ENCODE measurements at regions not wholly inside any gene's neighbourhood (a gene's known extent, or its start where the extent isn't known, plus 50 kb on each side); places are given as distances from the start of the nearest gene placed in this dataset.

- TF ChIP-seq, protein P1, sequence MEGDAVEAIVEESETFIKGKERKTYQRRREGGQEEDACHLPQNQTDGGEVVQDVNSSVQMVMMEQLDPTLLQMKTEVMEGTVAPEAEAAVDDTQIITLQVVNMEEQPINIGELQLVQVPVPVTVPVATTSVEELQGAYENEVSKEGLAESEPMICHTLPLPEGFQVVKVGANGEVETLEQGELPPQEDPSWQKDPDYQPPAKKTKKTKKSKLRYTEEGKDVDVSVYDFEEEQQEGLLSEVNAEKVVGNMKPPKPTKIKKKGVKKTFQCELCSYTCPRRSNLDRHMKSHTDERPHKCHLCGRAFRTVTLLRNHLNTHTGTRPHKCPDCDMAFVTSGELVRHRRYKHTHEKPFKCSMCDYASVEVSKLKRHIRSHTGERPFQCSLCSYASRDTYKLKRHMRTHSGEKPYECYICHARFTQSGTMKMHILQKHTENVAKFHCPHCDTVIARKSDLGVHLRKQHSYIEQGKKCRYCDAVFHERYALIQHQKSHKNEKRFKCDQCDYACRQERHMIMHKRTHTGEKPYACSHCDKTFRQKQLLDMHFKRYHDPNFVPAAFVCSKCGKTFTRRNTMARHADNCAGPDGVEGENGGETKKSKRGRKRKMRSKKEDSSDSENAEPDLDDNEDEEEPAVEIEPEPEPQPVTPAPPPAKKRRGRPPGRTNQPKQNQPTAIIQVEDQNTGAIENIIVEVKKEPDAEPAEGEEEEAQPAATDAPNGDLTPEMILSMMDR (IDR thresholded peaks at IDR 0.05; ENCODE audit: borderline replicate concordance, insufficient read depth, low read depth, low read length): no peak
- no peak overlapping the region for H3K4me3 ChIP-seq (ENCODE audit: low read depth, low read length)
Measured at GRCh38 chr6:144613859-144614258, 328.7 kb downstream of the UTRN start.

GRCh38 chr6:144615870-144616269, 330.7 kb downstream of the UTRN start:
- no peak overlapping the region for H3K4me3 ChIP-seq (ENCODE audit: low read depth, low read length)
- TF ChIP-seq, protein P1 (IDR thresholded peaks at IDR 0.05; ENCODE audit: borderline replicate concordance, insufficient read depth, low read depth, low read length): no peak

GRCh38 chr6:144617191-144617590, 332.1 kb downstream of the UTRN start:
- no peak overlapping the region for H3K4me3 ChIP-seq (ENCODE audit: low read depth, low read length)
- TF ChIP-seq, protein P1 (IDR thresholded peaks at IDR 0.05; ENCODE audit: borderline replicate concordance, insufficient read depth, low read depth, low read length): no peak

DNA sequence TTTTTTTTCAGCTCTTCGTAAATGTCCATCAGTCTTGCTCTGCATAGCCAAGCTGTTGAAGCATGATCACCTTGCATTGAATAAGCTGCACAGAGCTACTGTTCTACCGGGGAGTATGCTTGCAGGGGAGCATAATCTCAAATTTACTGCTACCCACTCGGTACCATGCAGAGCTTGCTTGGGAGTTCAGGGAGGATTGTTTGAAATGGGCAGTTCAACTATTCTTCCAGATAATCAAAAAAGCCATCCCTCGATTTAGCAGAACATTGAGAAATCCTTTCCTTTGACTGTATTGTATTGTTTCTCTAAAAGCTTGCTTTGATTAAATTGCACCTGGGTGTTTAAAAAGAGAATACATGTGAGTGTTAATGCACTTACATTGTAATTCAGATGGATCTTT, 332.6 kb downstream of the UTRN start:
- TF ChIP-seq, protein P1 (IDR thresholded peaks at IDR 0.05; ENCODE audit: borderline replicate concordance, insufficient read depth, low read depth, low read length): no peak
- no peak overlapping the region for H3K4me3 ChIP-seq (ENCODE audit: low read depth, low read length)

DNA sequence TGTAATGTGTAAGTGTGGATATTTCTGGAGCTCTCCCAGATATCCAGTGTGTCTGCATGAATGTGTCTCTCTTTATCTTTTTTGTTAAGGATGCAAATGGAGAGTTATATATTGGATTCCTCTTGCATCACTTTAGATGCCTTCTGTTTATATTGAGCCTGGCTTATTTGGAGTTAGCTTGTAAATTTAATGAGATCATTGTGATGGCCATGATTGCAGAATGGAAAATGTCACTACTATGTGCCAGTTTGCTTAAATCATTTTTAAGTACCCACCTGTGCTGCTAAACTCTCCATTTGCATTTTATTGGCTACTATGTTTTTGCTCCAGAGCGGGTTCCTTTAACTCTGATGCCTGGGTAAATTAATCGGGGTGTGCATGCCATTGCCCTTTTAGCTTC, 334.8 kb downstream of the UTRN start:
- TF ChIP-seq, protein P1 (IDR thresholded peaks at IDR 0.05; ENCODE audit: borderline replicate concordance, insufficient read depth, low read depth, low read length): no peak
- no peak overlapping the region for H3K4me3 ChIP-seq (ENCODE audit: low read depth, low read length)

DNA sequence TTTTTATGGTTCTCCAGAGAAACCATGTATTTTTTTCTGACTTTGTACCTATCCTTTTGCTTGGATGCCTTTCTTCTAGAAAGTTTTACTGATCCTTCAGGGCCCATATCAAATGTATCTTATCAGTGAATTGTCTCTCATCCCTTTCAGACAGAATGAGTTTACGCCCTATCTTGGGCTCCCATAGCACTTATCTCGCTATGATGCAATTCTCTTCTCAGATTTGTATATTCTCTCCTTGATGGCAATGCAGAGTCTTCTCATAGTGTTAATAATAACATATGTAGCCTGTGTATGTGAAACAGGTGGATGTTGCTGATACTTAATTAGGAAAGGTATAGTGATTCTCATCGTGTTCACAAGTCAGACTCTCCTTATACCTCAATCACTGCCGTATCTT, 336.2 kb downstream of the UTRN start:
- TF ChIP-seq, protein P1 (IDR thresholded peaks at IDR 0.05; ENCODE audit: borderline replicate concordance, insufficient read depth, low read depth, low read length): no peak
- H3K4me3 ChIP-seq (ENCODE audit: low read depth, low read length): no peak overlapping the region

DNA sequence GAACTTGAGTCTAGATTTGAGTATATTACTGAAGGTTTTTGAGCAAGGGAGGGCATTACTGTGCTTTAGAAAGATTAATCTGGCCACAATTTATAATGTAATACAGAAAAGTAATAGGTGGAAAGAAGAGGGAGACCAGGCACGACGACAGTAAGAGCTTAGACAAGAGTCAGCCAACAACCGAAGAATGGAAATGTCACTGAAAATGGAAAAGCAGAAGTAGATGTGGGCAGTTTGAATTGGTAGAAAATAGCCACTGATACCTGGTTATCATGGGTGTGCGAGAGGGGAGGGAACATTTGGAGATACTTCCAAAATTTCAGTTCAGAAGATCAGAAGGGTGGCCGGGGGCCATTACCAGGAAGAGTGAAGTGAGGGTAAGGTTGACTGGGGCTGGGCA, 339.1 kb downstream of the UTRN start:
- TF ChIP-seq, protein P1 (IDR thresholded peaks at IDR 0.05; ENCODE audit: borderline replicate concordance, insufficient read depth, low read depth, low read length): no peak
- no peak overlapping the region for H3K4me3 ChIP-seq (ENCODE audit: low read depth, low read length)
